ENCODE measurements at regions not wholly inside any gene's neighbourhood (a gene's known extent, or its start where the extent isn't known, plus 50 kb on each side); places are given as distances from the start of the nearest gene placed in this dataset.
"Not testable (repeated sequence)": the region's sequence is repeated elsewhere in the genome, so short reads cannot be mapped to it uniquely, and the experiment has no call there.

DNA sequence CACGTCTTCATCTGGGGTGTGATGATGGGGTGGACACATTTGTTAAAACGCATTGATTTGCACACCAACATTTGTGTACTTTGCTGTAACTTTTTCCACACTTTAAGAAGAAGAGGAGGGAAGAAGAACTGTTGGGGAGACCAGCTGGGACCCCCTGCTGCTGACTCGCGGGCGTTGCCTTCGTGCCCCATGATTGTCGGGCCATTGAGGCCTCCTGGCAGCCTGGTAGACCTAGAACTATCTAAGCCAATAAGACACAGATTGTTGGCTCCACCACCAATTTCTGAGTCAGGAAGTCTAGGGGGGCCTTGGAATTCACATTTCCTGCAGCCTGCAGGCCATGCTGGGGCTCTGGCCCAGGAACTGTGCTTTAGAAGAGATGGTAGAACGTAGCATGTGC lies 105.5 kb downstream of the TNFRSF13B start:
- H3K27ac Mint-ChIP-seq, result no peak overlapping the region
- TF ChIP-seq, protein P1, sequence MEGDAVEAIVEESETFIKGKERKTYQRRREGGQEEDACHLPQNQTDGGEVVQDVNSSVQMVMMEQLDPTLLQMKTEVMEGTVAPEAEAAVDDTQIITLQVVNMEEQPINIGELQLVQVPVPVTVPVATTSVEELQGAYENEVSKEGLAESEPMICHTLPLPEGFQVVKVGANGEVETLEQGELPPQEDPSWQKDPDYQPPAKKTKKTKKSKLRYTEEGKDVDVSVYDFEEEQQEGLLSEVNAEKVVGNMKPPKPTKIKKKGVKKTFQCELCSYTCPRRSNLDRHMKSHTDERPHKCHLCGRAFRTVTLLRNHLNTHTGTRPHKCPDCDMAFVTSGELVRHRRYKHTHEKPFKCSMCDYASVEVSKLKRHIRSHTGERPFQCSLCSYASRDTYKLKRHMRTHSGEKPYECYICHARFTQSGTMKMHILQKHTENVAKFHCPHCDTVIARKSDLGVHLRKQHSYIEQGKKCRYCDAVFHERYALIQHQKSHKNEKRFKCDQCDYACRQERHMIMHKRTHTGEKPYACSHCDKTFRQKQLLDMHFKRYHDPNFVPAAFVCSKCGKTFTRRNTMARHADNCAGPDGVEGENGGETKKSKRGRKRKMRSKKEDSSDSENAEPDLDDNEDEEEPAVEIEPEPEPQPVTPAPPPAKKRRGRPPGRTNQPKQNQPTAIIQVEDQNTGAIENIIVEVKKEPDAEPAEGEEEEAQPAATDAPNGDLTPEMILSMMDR (IDR thresholded peaks at IDR 0.05), result no peak
- no peaks in the 10 kb centered on the region for H3K4me1 Mint-ChIP-seq
- ChIA-PET POLR2A (no interaction called here), CTCF (no interaction called here)
- no peak for ATAC-seq (ENCODE audit: low read depth)
- intact Hi-C loops (cut with micrococcal nuclease), result no loop called here
- no peaks in the 10 kb centered on the region for H3K36me3 Mint-ChIP-seq (ENCODE audit: low read depth)
- no peak overlapping the region for H3K4me3 Mint-ChIP-seq
- DNase-seq, result no peak
- no peaks in the 10 kb centered on the region for H3K9me3 Mint-ChIP-seq
- no peaks in the 10 kb centered on the region for H3K27me3 Mint-ChIP-seq

DNA sequence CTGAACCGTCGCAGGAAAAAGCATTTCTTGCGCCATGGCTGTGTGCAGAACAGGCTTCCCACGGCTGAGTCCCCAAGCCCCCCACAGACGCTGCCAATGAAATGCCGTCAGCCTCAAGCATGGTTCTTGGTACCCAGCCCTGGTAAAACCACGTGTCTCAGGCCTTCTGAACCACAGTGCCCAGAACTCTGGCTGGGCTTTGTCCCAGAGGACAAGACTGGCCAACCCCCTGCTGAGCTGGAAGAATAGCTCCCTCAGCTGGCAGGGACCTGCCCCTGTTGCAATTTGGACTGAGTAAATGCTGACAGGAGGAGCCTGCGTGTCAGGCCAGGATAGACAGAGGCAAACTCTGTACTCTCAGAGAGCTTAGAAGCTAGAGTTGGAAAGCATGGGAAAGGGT lies 106.2 kb downstream of the TNFRSF13B start:
- intact Hi-C loops (cut with micrococcal nuclease); POLR2A ChIA-PET; H3K4me1 Mint-ChIP-seq; H3K36me3 Mint-ChIP-seq (ENCODE audit: low read depth); H3K4me3 Mint-ChIP-seq; H3K27ac Mint-ChIP-seq; H3K27me3 Mint-ChIP-seq; CTCF ChIA-PET; DNase-seq; ATAC-seq (ENCODE audit: low read depth); H3K9me3 Mint-ChIP-seq: not testable (repeated sequence)

DNA sequence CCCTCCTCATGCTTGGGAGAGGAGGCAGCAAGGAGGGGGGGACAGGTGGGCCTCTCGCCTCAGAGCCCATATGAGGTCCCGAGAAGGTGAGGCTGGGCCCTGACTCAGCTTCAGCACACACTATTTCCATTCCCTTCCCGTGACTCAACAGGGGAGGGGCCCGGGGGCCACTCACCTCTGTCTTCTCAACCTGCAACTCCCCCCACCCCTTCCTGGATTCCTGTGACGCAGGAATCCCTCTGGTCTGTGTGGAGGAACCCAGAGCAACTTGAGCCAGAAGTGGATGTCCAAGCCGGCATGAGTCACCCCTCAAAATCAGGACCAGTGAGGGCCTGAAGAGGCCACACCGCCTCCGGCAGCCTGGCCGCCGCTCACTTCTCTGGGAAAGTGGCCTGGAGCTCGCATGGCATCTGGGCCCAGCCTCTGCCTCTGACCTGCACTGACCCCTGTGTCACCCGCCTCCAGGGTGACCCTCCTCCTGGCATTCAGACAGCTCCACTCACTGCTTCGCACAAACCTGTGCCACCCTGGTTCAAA lies 106.8 kb downstream of the TNFRSF13B start:
- H3K9me3 Mint-ChIP-seq; CTCF ChIA-PET; H3K27ac Mint-ChIP-seq; POLR2A ChIA-PET; H3K4me1 Mint-ChIP-seq; H3K4me3 Mint-ChIP-seq; ATAC-seq (ENCODE audit: low read depth); DNase-seq; intact Hi-C loops (cut with micrococcal nuclease); H3K36me3 Mint-ChIP-seq (ENCODE audit: low read depth); H3K27me3 Mint-ChIP-seq: not testable (repeated sequence)

DNA sequence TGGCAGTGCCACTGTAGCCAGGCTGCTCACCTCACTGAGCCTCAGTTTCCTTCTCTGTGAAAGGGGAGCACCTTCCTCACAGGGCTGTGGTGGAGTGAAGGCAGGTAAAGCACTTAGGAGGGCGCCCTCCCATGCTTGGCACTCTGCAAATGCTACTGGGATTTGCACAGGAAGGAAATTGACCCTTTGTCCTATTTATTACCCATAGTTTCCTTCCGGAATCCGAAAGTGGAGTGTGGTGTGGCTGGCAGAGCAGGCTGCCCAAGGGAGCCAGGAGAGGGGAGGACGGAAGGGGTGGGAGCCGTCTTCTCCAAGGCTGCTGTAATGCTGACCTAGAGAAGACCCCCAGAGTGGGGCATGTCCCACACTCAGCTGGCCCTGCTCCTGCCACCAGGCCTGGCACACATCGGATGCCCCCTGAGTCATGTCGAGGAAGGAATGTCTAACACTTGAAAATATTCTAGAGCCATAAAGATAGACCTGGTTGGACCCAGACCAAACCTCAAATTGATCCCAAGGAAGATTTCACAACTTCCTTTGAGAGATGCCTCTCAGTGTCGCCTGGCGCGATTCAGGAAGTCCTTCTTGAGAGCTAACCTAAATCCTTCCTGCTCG lies 107.3 kb downstream of the TNFRSF13B start:
- H3K36me3 Mint-ChIP-seq (ENCODE audit: low read depth); DNase-seq; intact Hi-C loops (cut with micrococcal nuclease); H3K4me3 Mint-ChIP-seq; CTCF ChIA-PET; H3K4me1 Mint-ChIP-seq; H3K27ac Mint-ChIP-seq; H3K9me3 Mint-ChIP-seq; POLR2A ChIA-PET; ATAC-seq (ENCODE audit: low read depth); H3K27me3 Mint-ChIP-seq: not testable (repeated sequence)

DNA sequence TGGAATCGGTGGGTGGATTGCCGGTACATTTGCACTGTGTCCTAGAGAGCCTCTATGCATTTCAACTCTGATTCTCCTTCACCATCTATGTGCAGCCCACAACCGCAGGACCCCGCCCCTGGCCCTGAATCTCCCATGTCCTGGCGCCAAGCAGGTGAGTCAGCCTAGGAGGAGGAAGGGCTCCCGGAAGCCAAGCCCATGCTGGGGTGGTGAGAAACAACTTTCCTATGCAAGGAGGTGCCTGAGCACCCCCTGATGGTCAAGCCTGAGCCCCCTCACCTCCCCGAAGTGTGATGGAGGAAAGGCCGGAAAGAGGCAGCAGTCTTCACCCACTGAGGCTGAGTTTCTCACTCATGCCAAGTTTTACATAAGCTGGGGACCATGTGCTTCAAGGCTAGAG lies 110.8 kb downstream of the TNFRSF13B start:
- H3K4me1 Mint-ChIP-seq; CTCF ChIA-PET; H3K9me3 Mint-ChIP-seq; H3K27me3 Mint-ChIP-seq; H3K27ac Mint-ChIP-seq; DNase-seq; intact Hi-C loops (cut with micrococcal nuclease); H3K4me3 Mint-ChIP-seq; H3K36me3 Mint-ChIP-seq (ENCODE audit: low read depth); ATAC-seq (ENCODE audit: low read depth); POLR2A ChIA-PET: not testable (repeated sequence)

DNA sequence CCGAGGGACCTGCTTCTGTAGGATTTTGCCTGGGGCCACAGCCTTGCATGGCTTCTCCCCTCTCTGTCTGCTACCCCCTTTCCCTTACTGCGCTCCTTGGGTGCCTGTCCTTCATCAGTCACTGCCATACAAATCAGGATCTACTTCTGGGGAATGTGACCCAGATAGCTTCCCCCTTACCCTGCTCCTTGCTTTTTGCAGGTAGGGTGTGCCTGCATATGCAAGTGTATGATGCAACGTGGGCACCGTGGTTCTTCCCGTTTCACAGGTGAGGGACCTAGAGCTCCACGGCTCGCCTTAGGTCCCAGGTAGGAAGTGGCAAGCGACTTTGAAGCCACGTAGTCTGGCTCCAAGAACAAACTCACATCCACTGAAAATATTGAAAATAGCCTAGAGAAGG lies 111.5 kb downstream of the TNFRSF13B start:
- ATAC-seq (ENCODE audit: low read depth); H3K4me3 Mint-ChIP-seq; H3K27me3 Mint-ChIP-seq; intact Hi-C loops (cut with micrococcal nuclease); H3K36me3 Mint-ChIP-seq (ENCODE audit: low read depth); DNase-seq; H3K27ac Mint-ChIP-seq; H3K9me3 Mint-ChIP-seq; CTCF ChIA-PET; H3K4me1 Mint-ChIP-seq; POLR2A ChIA-PET: not testable (repeated sequence)

DNA sequence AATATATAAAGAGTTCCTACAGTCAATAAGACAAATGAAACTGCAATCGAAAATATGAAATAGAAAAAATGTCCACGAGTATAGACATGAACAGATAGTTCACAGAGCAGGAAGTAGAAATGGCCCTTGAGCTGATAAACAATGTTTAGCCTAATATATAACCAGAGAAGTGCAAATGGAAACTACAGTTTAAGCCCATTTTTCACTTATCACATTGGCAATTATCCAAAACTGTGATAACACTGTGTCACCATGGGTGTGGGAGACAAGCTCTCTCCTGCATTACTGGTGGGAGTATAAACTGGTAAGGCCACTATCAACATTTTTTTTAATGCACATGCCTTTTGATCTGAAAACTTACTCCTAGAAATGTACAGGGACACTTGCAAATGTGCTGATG lies 112.4 kb downstream of the TNFRSF13B start:
- intact Hi-C loops (cut with micrococcal nuclease); DNase-seq; H3K36me3 Mint-ChIP-seq (ENCODE audit: low read depth); ATAC-seq (ENCODE audit: low read depth); POLR2A ChIA-PET; H3K27me3 Mint-ChIP-seq; CTCF ChIA-PET; H3K27ac Mint-ChIP-seq; H3K4me1 Mint-ChIP-seq; H3K9me3 Mint-ChIP-seq; H3K4me3 Mint-ChIP-seq: not testable (repeated sequence)

DNA sequence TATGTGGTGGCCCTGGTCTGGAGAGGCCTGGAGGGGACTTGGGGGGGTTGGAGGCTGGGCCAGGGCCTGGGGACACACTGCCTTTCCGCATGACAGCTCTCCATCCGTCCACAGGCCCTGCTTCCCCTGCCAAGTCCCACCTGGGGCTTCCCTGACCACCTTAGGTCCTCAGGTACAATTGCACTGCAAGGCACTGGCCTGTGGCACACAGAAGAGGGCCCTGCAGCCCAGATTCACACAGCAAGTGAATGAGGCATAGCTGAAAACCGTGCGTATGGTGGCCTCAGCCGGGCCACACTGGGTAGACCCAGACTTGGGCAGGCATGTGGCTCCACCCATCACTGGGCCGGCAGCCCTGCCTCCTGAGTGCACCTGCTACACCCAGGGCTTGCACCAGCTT lies 114.2 kb downstream of the TNFRSF13B start:
- intact Hi-C loops (cut with micrococcal nuclease); H3K4me3 Mint-ChIP-seq; POLR2A ChIA-PET; CTCF ChIA-PET; H3K27ac Mint-ChIP-seq; ATAC-seq (ENCODE audit: low read depth); H3K36me3 Mint-ChIP-seq (ENCODE audit: low read depth); H3K27me3 Mint-ChIP-seq; DNase-seq; H3K9me3 Mint-ChIP-seq; H3K4me1 Mint-ChIP-seq: not testable (repeated sequence)

DNA sequence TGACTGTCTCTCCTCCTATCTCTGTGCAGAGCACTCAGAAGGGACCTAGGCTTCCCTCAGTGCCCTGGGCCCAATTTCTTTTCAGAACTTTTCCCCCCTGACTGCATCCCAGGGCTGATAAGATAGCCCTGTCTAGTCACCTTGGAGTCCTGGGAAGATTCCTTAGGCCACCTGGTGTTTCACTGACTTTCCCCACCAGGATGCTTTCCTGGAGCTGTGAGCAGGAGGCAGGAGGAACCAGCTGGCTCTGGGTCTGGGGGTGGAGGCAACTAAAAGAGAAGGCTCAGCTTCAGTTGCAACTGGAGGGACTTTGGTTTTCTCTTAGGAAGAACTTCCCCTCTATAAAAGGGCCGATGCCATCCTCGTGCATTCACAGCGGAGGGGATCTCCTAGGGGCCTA lies 115.1 kb downstream of the TNFRSF13B start:
- intact Hi-C loops (cut with micrococcal nuclease); POLR2A ChIA-PET; H3K4me1 Mint-ChIP-seq; H3K4me3 Mint-ChIP-seq; DNase-seq; H3K9me3 Mint-ChIP-seq; H3K27me3 Mint-ChIP-seq; H3K27ac Mint-ChIP-seq; ATAC-seq (ENCODE audit: low read depth); H3K36me3 Mint-ChIP-seq (ENCODE audit: low read depth); CTCF ChIA-PET: not testable (repeated sequence)

DNA sequence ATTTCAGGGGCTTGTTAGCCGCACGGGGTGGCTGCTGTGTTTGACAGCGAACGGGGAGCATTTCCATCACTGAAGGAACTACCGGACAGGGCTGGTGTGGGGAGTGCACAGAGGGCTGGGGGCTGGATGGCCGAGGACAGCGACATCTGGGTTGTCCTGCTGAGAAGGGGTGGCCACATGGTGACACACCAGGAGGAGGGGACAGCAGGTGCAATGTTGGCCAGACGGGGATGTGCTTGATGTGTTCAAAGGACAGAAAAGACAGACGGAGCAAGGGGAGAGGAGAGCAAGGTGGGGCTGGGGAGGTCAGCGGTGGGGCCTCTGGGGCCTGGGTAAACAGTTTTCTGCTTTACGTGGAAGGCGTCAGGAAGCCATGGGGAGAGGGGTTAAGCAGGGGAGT lies 115.7 kb downstream of the TNFRSF13B start:
- CTCF ChIA-PET; H3K9me3 Mint-ChIP-seq; H3K4me1 Mint-ChIP-seq; H3K27ac Mint-ChIP-seq; H3K36me3 Mint-ChIP-seq (ENCODE audit: low read depth); DNase-seq; H3K4me3 Mint-ChIP-seq; ATAC-seq (ENCODE audit: low read depth); POLR2A ChIA-PET; H3K27me3 Mint-ChIP-seq; intact Hi-C loops (cut with micrococcal nuclease): not testable (repeated sequence)

DNA sequence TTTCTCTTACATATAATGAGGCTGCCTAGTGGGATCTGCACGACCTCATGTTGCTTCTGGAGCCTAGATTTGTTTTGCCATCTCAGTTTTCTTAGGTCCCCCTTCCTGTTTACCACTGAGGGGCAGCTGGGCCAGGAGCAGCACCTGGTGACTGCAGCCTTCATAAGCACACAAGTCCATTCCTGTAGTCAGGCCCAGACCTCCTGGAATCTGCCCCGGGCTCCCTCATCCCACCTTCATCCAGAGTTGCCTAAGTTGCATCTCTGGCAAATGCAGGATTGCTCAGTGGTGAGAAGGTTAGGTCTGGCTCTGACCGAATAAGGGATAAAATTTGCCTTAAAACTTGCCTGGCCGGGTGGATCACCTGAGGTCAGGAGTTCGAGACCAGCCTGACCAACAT lies 117.3 kb downstream of the TNFRSF13B start:
- ATAC-seq (ENCODE audit: low read depth); H3K9me3 Mint-ChIP-seq; H3K27me3 Mint-ChIP-seq; POLR2A ChIA-PET; H3K27ac Mint-ChIP-seq; H3K4me1 Mint-ChIP-seq; DNase-seq; CTCF ChIA-PET; H3K4me3 Mint-ChIP-seq; intact Hi-C loops (cut with micrococcal nuclease); H3K36me3 Mint-ChIP-seq (ENCODE audit: low read depth): not testable (repeated sequence)

Data from activated B cell treated with CpG ODN at 0.5 μM for 24 hours (primary cell).